AML-193 (cell line): ENCODE measurements at regions not wholly inside any gene's neighbourhood (a gene's known extent, or its start where the extent isn't known, plus 50 kb on each side); places are given as distances from the start of the nearest gene placed in this dataset.
"Not testable (repeated sequence)": the region's sequence is repeated elsewhere in the genome, so short reads cannot be mapped to it uniquely, and the experiment has no call there.

Source experiments
- DNase-seq, 2 experiments: peaks; one replicate each; lab custom pipeline; 2025; lab: John Stamatoyannopoulos, UW

- DNase-seq = no peak
Observed at GRCh38 chr4:66279084-66279483, 608.8 kb upstream of the EPHA5 start.

DNA sequence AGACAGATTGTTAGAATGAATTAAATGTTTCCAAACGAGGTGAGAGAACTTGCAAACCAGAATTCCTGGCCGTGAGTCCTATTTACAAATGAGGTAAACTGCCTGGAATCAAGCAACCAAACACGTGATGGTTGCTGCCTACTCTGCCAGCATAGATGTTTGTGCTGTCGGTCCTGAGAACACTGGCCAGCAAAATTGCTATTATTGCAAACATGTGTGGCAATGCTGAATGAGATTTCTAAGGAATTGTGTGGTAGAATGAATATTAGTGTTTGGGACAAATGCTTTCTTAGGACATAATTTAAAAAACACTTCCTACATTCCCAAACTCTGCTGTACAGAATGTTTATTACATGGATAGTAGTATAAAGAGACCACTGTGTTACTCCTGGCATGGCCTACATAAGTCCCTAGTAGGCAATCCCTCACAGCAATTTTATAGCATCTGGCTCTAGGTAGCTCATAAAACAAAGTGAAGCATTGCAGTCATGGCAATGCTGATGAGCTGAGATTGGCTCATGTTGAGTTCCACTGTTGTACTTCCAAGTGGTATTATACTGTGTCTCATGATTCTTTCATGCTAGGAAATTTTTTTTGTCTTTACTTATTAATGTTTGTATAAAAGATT is 605.2 kb upstream of the EPHA5 start:
- DNase-seq = no peak

- DNase-seq = no peak
Observed at GRCh38 chr4:66273110-66273509, 602.8 kb upstream of the EPHA5 start.

DNA sequence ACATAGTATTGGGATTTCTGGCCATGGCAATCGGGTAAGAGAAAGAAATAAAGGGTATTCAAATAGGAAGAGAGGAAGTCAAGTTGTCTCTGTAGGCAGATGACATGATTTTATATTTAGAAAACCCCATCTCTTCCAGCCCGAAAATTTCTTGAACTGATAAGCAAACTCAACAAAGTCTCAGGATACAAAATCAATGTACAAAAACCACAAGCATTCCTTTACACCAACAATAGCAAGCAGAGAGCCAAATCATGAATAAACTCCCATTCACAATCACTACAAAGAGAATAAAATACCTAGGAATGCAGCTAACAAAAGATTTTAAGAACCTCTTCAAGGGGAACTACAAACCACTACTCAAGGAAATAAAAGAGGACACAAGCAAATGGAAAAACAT is 600.1 kb upstream of the EPHA5 start:
- not testable (repeated sequence) for DNase-seq

- DNase-seq = not testable (repeated sequence)
Observed at GRCh38 chr4:66266554-66266953, 596.3 kb upstream of the EPHA5 start.

- no peak for DNase-seq
Observed at GRCh38 chr4:66266035-66266434, 595.7 kb upstream of the EPHA5 start.

- no peak for DNase-seq
Observed at GRCh38 chr4:66252291-66252690, 582.0 kb upstream of the EPHA5 start.

GRCh38 chr4:66246643-66247042 is 576.4 kb upstream of the EPHA5 start:
- DNase-seq = no peak

DNA sequence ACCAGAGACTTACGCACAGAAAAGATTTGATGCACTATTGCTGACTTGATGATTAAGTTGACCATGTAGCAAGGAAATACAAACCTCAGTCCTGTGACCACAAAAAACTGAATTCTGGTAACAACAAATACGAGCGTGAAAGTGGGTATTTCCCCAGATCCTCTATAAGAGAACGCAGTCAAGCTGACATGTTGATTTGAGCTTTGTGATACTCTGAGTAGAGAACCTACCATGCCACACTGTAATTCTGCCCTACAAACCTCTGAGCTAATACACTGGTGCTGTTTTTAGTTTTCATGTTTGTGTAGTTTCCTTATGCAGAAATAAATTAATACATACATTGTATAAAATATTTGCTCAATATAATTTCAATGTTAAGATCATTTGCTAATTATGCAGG is 565.6 kb upstream of the EPHA5 start:
- no peak for DNase-seq

- DNase-seq = no peak
Observed at GRCh38 chr4:66229885-66230284, 559.6 kb upstream of the EPHA5 start.

- DNase-seq = no peak
Observed at GRCh38 chr4:66225539-66225938, 555.2 kb upstream of the EPHA5 start.

DNA sequence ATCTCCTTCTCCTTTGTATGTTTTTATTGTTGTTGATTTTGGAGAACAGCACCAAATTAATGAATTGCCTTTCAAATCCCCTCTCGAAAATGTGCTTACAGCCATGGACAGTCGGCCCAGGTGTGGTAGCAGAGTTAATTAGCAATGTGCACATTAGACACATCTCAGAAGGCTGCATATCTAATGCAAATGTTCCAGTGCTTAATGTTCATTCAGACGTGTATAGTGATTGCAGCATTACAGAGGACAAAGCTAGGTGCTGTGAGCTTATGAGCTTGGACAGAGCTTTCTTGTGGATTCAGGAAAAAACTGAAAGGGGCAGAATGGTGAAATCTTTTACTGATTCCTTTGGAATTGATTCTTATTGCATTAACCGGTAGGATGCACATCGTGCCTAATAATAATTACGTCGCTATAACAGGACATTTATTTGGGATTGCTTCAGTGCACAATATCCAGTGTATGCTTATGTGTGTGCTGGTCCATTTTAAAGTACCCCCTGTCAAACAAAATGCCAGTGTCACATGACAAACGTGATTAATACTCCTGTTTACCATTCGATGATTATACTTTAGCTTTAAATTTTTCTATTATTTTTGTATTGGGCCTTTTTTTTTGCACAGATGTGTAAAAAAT is 552.9 kb upstream of the EPHA5 start:
- DNase-seq = no peak

- no peak for DNase-seq
Observed at GRCh38 chr4:66219401-66219800, 549.1 kb upstream of the EPHA5 start.

GRCh38 chr4:66216252-66216651 is 546.0 kb upstream of the EPHA5 start:
- no peak for DNase-seq

GRCh38 chr4:66212489-66212888 is 542.2 kb upstream of the EPHA5 start:
- DNase-seq = no peak

GRCh38 chr4:66204534-66205247 is 534.4 kb upstream of the EPHA5 start:
- DNase-seq = no peak

- DNase-seq = no peak
Observed at GRCh38 chr4:66202870-66203269, 532.6 kb upstream of the EPHA5 start.

DNA sequence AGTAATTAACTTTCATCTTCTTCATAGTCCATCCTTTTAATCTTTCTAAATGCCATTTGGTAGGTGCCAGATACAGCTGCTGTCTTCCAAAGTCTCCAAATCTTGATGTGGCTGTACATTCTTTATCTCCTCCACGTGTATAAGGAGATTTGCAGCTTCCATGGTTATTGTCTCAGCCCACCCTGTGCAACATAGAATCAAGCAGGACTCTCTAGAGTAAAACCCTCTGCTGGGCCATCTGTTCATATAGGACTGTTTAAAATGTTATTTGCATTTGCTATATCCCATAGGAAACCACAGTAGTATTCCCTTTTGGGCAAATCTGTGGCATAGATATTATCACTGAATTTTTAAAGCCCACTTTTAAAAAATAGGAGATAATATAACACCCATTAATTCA is 527.2 kb upstream of the EPHA5 start:
- no peak for DNase-seq

GRCh38 chr4:66193487-66193886 is 523.2 kb upstream of the EPHA5 start:
- DNase-seq = no peak

DNA sequence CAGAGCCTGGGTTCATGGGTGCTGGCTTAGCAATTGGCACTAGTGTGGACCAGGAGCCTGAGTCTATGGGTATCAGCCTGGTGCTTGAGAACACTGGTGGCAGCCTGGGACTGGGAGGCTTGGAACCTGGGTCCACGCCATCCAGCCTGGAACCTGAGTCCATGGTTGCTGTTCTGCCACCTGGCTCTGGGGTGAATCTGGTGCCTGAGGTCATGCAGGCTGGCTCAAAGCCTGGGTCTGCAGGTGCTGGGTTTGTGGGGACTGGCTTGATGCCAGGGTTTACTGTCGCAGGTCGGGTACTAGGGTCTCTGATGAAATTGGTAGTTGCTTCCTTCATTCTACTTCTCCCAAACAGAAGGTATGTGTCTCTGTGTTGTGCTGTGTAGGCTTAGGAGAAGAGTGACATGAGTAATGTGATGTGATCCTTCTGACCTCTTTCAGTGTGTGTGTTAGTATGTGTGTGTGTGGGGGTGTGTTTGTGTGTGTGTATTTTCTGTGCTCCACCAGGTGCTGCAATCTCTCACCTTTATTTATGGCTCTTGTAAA is 517.0 kb upstream of the EPHA5 start:
- no peak for DNase-seq

GRCh38 chr4:66186095-66186494 is 515.8 kb upstream of the EPHA5 start:
- no peak for DNase-seq

GRCh38 chr4:66182636-66183035 is 512.3 kb upstream of the EPHA5 start:
- DNase-seq = no peak

DNA sequence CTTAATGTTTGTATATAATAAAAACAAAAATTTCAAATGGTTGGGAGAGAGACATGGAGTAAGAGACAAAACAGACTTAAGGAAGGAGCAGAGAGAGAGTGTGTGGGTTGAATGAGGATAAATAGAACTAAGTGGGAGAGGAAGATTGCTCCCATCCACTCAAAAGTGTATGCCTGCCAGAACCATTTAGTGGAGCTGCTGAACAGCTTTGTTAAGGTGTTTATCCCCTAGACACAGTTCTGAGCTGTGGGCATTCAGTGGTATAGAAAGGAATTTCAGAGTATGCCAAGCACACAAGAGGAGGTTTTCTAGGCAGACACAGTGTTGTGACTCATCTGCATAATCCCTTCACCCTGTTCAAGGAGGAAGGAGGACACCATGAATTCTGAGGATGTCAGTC is 508.6 kb upstream of the EPHA5 start:
- no peak for DNase-seq
